ENCODE measurements at regions not wholly inside any gene's neighbourhood (a gene's known extent, or its start where the extent isn't known, plus 50 kb on each side); places are given as distances from the start of the nearest gene placed in this dataset.

DNA sequence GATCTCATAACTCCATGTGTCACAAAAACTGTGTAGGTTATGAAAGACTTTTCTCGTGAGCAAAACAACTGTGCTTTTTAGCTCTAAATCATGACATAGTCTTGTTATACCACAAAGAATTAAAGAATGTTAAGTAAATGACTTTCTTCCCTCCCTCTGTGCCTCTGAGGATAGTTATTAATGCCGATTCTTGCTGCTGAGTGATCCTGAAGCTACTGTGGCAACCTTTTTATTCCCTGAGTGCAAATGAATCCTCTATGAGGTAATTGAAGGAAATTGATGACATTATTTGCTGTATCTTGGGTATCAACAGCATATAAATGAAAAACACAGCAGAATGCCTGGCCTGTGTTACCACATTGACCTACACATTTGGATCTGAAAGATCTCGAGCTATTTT is 142.2 kb upstream of the HDAC9 start:
- TF ChIP-seq, protein P1, sequence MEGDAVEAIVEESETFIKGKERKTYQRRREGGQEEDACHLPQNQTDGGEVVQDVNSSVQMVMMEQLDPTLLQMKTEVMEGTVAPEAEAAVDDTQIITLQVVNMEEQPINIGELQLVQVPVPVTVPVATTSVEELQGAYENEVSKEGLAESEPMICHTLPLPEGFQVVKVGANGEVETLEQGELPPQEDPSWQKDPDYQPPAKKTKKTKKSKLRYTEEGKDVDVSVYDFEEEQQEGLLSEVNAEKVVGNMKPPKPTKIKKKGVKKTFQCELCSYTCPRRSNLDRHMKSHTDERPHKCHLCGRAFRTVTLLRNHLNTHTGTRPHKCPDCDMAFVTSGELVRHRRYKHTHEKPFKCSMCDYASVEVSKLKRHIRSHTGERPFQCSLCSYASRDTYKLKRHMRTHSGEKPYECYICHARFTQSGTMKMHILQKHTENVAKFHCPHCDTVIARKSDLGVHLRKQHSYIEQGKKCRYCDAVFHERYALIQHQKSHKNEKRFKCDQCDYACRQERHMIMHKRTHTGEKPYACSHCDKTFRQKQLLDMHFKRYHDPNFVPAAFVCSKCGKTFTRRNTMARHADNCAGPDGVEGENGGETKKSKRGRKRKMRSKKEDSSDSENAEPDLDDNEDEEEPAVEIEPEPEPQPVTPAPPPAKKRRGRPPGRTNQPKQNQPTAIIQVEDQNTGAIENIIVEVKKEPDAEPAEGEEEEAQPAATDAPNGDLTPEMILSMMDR (IDR thresholded peaks at IDR 0.05) = no peak
- TF ChIP-seq JUN (IDR thresholded peaks at IDR 0.05) (no peak), RAD21 (conservative IDR thresholded peaks at IDR 0.05 in 1 of 2, IDR thresholded peaks at IDR 0.05 in 1 of 2) (no peak), PHF8 (IDR thresholded peaks at IDR 0.05; ENCODE audit: borderline replicate concordance, low read depth) (no peak), MYC (IDR thresholded peaks at IDR 0.05; ENCODE audit: borderline replicate concordance, low read length) (no peak), GATA3 (IDR thresholded peaks at IDR 0.05; ENCODE audit: borderline replicate concordance) (no peak), MAFK (IDR thresholded peaks at IDR 0.05; ENCODE audit: partially characterized antibody) (no peak), JUNB (IDR thresholded peaks at IDR 0.05) (no peak)
- TF ChIP-seq, protein P2, sequence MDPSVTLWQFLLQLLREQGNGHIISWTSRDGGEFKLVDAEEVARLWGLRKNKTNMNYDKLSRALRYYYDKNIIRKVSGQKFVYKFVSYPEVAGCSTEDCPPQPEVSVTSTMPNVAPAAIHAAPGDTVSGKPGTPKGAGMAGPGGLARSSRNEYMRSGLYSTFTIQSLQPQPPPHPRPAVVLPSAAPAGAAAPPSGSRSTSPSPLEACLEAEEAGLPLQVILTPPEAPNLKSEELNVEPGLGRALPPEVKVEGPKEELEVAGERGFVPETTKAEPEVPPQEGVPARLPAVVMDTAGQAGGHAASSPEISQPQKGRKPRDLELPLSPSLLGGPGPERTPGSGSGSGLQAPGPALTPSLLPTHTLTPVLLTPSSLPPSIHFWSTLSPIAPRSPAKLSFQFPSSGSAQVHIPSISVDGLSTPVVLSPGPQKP (IDR thresholded peaks at IDR 0.05; ENCODE audit: low read depth, low read length) = no peak
- TF ChIP-seq, protein P3, sequence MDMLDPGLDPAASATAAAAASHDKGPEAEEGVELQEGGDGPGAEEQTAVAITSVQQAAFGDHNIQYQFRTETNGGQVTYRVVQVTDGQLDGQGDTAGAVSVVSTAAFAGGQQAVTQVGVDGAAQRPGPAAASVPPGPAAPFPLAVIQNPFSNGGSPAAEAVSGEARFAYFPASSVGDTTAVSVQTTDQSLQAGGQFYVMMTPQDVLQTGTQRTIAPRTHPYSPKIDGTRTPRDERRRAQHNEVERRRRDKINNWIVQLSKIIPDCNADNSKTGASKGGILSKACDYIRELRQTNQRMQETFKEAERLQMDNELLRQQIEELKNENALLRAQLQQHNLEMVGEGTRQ (IDR thresholded peaks at IDR 0.05) = no peak
